VCaP (cell line): ENCODE measurements at regions not wholly inside any gene's neighbourhood (a gene's known extent, or its start where the extent isn't known, plus 50 kb on each side); places are given as distances from the start of the nearest gene placed in this dataset.

Source experiments
- H3K27ac ChIP-seq: fragments of 450-650 bp; 2 replicates; pipeline ENCODE4 v1.5.1; 2017
- CTCF ChIP-seq: fragments of 450-650 bp; conservative IDR thresholded peaks from 2 replicates; pipeline ENCODE4 v1.5.1; 2017; ENCODE audit warnings: mild to moderate bottlenecking, moderate library complexity

GRCh38 chr1:214902636-214903320, 179.8 kb upstream of the KCNK2 start:
- H3K27ac ChIP-seq = no peak overlapping the region

GRCh38 chr1:214912127-214912526, 170.4 kb upstream of the KCNK2 start:
- no peak overlapping the region for H3K27ac ChIP-seq
- TF ChIP-seq CTCF = no peak

More at GRCh38 chr1:214902636-214903320, 179.8 kb upstream of the KCNK2 start:
- TF ChIP-seq CTCF = no peak

- no peak overlapping the region for H3K27ac ChIP-seq
- TF ChIP-seq CTCF = no peak
Measured at GRCh38 chr1:214913966-214914365, 168.6 kb upstream of the KCNK2 start.

GRCh38 chr1:214917081-214917635, 165.4 kb upstream of the KCNK2 start:
- H3K27ac ChIP-seq = no peak overlapping the region
- no peak for TF ChIP-seq CTCF

- H3K27ac ChIP-seq = no peak overlapping the region
- TF ChIP-seq CTCF = no peak
Measured at GRCh38 chr1:214918745-214919144, 163.8 kb upstream of the KCNK2 start.

- no peak for TF ChIP-seq CTCF
- H3K27ac ChIP-seq = no peak overlapping the region
Measured at GRCh38 chr1:214920337-214920736, 162.2 kb upstream of the KCNK2 start.

GRCh38 chr1:214923278-214923915, 159.1 kb upstream of the KCNK2 start:
- TF ChIP-seq CTCF = no peak

More at GRCh38 chr1:214923278-214923915, 159.1 kb upstream of the KCNK2 start:
- H3K27ac ChIP-seq = no peak overlapping the region
